A549 (cell line): ENCODE measurements at regions not wholly inside any gene's neighbourhood (a gene's known extent, or its start where the extent isn't known, plus 50 kb on each side); places are given as distances from the start of the nearest gene placed in this dataset.

ENCODE experiments used
- ATAC-seq, 2 experiments: fragments of 200-7000 bp in 1 of 2; fragments of >200 bp in 1 of 2; cut with Nextera tagmentation in 1 of 2; cut with Tn5 transposase in 1 of 2; 3 replicates each; pipeline versions ENCODE4 v1.8.0 to v1.9.1; 2018 to 2020; ENCODE audit warnings: mild to moderate bottlenecking in 1 of 2, moderate library complexity in 1 of 2
- CTCF ChIA-PET: fragments of 300-600 bp; sonication (Branson Sonifier 250); formaldehyde crosslinking; extraction: SDS; loops from one replicate; lab custom pipeline; 2021; ENCODE audit warnings: antibody characterized with exemption, inconsistent platforms; lab: Yijun Ruan, JAX
- POLR2A ChIA-PET: fragments of 350-600 bp; formaldehyde crosslinking; extraction: SDS; loops from one replicate; lab custom pipeline; 2021; ENCODE audit warnings: antibody characterized with exemption, inconsistent platforms; lab: Yijun Ruan, JAX
- DNase-seq, 2 experiments: peaks; one replicate each; pipeline versions ENCODE4 v3.0.0 to v3.0.0-alpha.2; 2011 to 2016; ENCODE audit warnings: low read depth in 1 of 2, low spot score in 1 of 2
- FAIRE-seq: peaks from 2 replicates; lab custom pipeline; 2011; peaks lifted over from hg19 to GRCh38; lab: Jason Lieb, UNC
- H3K27ac ChIP-seq, 2 experiments: fragments of >200 bp; sonication (Bioruptor Twin); formaldehyde crosslinking; 3 replicates each; pipeline ENCODE4 v1.5.1; 2016 to 2017
- H3K4me1 ChIP-seq: fragments of >200 bp; sonication (Bioruptor Twin); formaldehyde crosslinking; 3 replicates; pipeline ENCODE4 v1.6.1; 2016
- H3K4me2 ChIP-seq: fragments of >200 bp; sonication (Bioruptor Twin); formaldehyde crosslinking; 3 replicates; pipeline ENCODE4 v1.6.1; 2016
- H3K4me3 ChIP-seq: fragments of >200 bp; sonication (Bioruptor Twin); formaldehyde crosslinking; 3 replicates; pipeline ENCODE4 v1.5.1; 2016
- H3K9me3 ChIP-seq: fragments of >200 bp; sonication (Bioruptor Twin); formaldehyde crosslinking; 3 replicates; pipeline ENCODE4 v1.6.1; 2016
- CHD2 ChIP-seq: fragments of 150-350 bp; IDR thresholded peaks from 2 replicates; pipeline ENCODE4 v1.6.1; 2014; ENCODE audit warnings: low read length; ENCODE audit not compliant: partially characterized antibody
- ELK1 ChIP-seq: fragments of 150-350 bp; IDR thresholded peaks from 2 replicates; pipeline ENCODE4 v1.6.1; 2014; ENCODE audit warnings: low read depth, mild to moderate bottlenecking, low read length
- EP300 ChIP-seq, 2 experiments: fragments of >200 bp; sonication (Bioruptor Twin); formaldehyde crosslinking; IDR thresholded peaks; 2 replicates in 1 of 2; 3 replicates in 1 of 2; pipeline ENCODE4 v1.6.1; 2016 to 2017
- FOSB ChIP-seq: fragments of 250-450 bp; sonication (Bioruptor Pico); IDR thresholded peaks from 2 replicates; pipeline ENCODE4 v1.5.0; 2020; ENCODE audit warnings: mild to moderate bottlenecking, moderate library complexity
- HOXA7 ChIP-seq: fragments of 250-450 bp; sonication (Bioruptor Pico); IDR thresholded peaks from 2 replicates; pipeline ENCODE4 v1.5.0; 2020; ENCODE audit warnings: mild to moderate bottlenecking, moderate library complexity
- JUN ChIP-seq, 2 experiments: fragments of >200 bp; sonication (Bioruptor Twin); formaldehyde crosslinking; IDR thresholded peaks; 2 replicates in 1 of 2; 3 replicates in 1 of 2; pipeline ENCODE4 v1.6.1; 2016 to 2017
- JUNB ChIP-seq: fragments of >200 bp; sonication (Bioruptor Twin); formaldehyde crosslinking; IDR thresholded peaks from 2 replicates; pipeline ENCODE4 v1.6.1; 2016
- MAX ChIP-seq: IDR thresholded peaks from 2 replicates; pipeline ENCODE4 v1.6.1; 2012
- NR3C1 ChIP-seq: fragments of >200 bp; sonication (Bioruptor Twin); formaldehyde crosslinking; IDR thresholded peaks from 3 replicates; pipeline ENCODE4 v1.6.1; 2017
- PHF8 ChIP-seq: fragments of 200-600 bp; sonication (generic); IDR thresholded peaks from 2 replicates; pipeline ENCODE4 v1.6.1; 2016; ENCODE audit warnings: low read depth, mild to moderate bottlenecking, antibody characterized with exemption, moderate library complexity, borderline replicate concordance
- RARB ChIP-seq: fragments of 250-450 bp; sonication (Bioruptor Pico); IDR thresholded peaks from 2 replicates; pipeline ENCODE4 v1.8.0; 2021; ENCODE audit warnings: mild to moderate bottlenecking, moderate library complexity
- RCOR1 ChIP-seq: fragments of 150-350 bp; IDR thresholded peaks from 2 replicates; pipeline ENCODE4 v1.6.1; 2014; ENCODE audit warnings: antibody characterized with exemption, low read length, low read depth
- RFX5 ChIP-seq: fragments of 450-650 bp; IDR thresholded peaks from 2 replicates; pipeline ENCODE4 v1.7.1; 2014; ENCODE audit warnings: antibody characterized with exemption, mild to moderate bottlenecking, moderate library complexity
- RNF2 ChIP-seq: fragments of 200-600 bp; sonication (generic); IDR thresholded peaks from 2 replicates; pipeline ENCODE4 v1.6.1; 2016; ENCODE audit warnings: low read depth, mild to moderate bottlenecking, antibody characterized with exemption, moderate library complexity, borderline replicate concordance
- SMC3 ChIP-seq: fragments of >200 bp; sonication (Bioruptor Twin); formaldehyde crosslinking; IDR thresholded peaks from 3 replicates; pipeline ENCODE4 v1.6.1; 2018; ENCODE audit warnings: inconsistent platforms
- USF2 ChIP-seq: fragments of 450-650 bp; IDR thresholded peaks from 2 replicates; pipeline ENCODE4 v1.6.1; 2014; ENCODE audit warnings: antibody characterized with exemption
- ZSCAN20 ChIP-seq: fragments of 250-450 bp; sonication (Bioruptor Pico); IDR thresholded peaks from 2 replicates; pipeline ENCODE4 v1.8.0; 2022; ENCODE audit warnings: mild to moderate bottlenecking, moderate library complexity
- WGBS: methylation state at CpG from one replicate; pipeline ENCODE4 v1.1.6; 2017; ENCODE audit errors: missing lambda C conversion rate; 5-methylcytosine and 5-hydroxymethylcytosine counted together
- TF ChIP-seq, protein P1 (sequence below): fragments of >200 bp; sonication (Bioruptor Twin); formaldehyde crosslinking; IDR thresholded peaks from 3 replicates; pipeline ENCODE4 v1.5.1; 2016
- TF ChIP-seq, protein P2 (sequence below): IDR thresholded peaks from 2 replicates; pipeline ENCODE4 v1.6.1; 2012
- TF ChIP-seq, protein P3 (sequence below): fragments of >200 bp; sonication (Bioruptor Twin); formaldehyde crosslinking; IDR thresholded peaks from 3 replicates; pipeline ENCODE4 v1.6.1; 2016
- TF ChIP-seq, protein P4 (sequence below): IDR thresholded peaks from 2 replicates; pipeline ENCODE4 v1.6.1; 2012; ENCODE audit warnings: low read depth, borderline replicate concordance

GRCh38 chr13:56923626-56924140, 217.0 kb upstream of the PRR20A start (continued):
- TF ChIP-seq, protein P1, sequence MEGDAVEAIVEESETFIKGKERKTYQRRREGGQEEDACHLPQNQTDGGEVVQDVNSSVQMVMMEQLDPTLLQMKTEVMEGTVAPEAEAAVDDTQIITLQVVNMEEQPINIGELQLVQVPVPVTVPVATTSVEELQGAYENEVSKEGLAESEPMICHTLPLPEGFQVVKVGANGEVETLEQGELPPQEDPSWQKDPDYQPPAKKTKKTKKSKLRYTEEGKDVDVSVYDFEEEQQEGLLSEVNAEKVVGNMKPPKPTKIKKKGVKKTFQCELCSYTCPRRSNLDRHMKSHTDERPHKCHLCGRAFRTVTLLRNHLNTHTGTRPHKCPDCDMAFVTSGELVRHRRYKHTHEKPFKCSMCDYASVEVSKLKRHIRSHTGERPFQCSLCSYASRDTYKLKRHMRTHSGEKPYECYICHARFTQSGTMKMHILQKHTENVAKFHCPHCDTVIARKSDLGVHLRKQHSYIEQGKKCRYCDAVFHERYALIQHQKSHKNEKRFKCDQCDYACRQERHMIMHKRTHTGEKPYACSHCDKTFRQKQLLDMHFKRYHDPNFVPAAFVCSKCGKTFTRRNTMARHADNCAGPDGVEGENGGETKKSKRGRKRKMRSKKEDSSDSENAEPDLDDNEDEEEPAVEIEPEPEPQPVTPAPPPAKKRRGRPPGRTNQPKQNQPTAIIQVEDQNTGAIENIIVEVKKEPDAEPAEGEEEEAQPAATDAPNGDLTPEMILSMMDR: no peak
- TF ChIP-seq, protein P2, sequence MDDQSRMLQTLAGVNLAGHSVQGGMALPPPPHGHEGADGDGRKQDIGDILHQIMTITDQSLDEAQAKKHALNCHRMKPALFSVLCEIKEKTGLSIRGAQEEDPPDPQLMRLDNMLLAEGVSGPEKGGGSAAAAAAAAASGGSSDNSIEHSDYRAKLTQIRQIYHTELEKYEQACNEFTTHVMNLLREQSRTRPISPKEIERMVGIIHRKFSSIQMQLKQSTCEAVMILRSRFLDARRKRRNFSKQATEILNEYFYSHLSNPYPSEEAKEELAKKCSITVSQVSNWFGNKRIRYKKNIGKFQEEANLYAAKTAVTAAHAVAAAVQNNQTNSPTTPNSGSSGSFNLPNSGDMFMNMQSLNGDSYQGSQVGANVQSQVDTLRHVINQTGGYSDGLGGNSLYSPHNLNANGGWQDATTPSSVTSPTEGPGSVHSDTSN: no peak
- no peak for TF ChIP-seq RNF2
- TF ChIP-seq FOSB (CRISPR knock-in tag): no peak
- no peak for TF ChIP-seq EP300 (IDR thresholded peaks at IDR 0.05)

DNA sequence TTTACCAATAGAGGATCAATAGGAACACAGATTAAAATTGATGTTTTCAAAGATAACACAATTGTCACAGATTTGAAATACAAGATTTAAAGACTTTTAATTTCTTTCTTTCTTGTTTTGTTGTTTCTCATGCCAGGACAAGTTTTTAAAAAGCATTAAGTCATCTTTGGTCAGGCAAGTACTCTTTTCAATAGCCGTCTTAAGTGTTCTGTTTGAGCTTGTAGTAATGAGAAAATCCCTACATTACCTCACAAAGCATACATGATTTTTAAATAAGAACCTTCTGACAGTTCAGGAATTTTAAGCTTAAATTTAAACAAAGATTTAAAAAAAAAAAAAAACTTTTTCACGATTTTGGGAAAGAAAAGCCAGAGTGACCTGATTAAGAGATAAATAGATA, 216.3 kb upstream of the PRR20A start:
- H3K9me3 ChIP-seq: no peaks in the 10 kb centered on the region
- TF ChIP-seq, protein P3, sequence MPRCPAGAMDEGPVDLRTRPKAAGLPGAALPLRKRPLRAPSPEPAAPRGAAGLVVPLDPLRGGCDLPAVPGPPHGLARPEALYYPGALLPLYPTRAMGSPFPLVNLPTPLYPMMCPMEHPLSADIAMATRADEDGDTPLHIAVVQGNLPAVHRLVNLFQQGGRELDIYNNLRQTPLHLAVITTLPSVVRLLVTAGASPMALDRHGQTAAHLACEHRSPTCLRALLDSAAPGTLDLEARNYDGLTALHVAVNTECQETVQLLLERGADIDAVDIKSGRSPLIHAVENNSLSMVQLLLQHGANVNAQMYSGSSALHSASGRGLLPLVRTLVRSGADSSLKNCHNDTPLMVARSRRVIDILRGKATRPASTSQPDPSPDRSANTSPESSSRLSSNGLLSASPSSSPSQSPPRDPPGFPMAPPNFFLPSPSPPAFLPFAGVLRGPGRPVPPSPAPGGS: no peak
- TF ChIP-seq ZSCAN20 (CRISPR knock-in tag) (no peak), ELK1 (no peak), RCOR1 (no peak), RFX5 (no peak), PHF8 (no peak), HOXA7 (no peak), USF2 (no peak)
- TF ChIP-seq, all 56 proteins: peak for 0
- Histone ChIP-seq H3K4me2 (no peak overlapping the region), H3K4me3 (no peak overlapping the region), H3K4me1 (no peaks in the 10 kb centered on the region), H3K27ac (no peak overlapping the region)
- FAIRE-seq (no peak), ATAC-seq (no peak), DNase-seq (no peak)
- ChIA-PET CTCF (no interaction called here), POLR2A (no interaction called here)
- 4% methylated on average over 2 of the region's 2 CpGs for WGBS

DNA sequence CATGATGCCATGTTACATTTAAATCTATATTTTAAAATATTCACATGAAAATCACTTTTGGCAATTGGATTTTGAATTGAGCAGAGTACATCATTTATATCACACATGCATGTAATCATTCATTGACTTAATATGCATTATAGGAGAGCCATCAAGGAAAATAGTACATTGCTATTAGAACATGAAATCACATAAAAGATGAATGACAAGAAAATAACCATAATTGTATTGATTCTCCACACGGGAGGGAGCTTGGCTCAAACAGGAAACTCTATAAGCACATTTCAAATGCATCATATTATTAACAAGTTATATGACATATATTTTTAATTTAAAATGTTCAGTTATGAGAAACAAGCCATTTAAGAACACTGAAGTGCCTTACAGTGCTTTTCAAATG, 208.6 kb upstream of the PRR20A start:
- ATAC-seq: no peak
- WGBS: 0% methylated on average over 1 of the region's 1 CpG

DNA sequence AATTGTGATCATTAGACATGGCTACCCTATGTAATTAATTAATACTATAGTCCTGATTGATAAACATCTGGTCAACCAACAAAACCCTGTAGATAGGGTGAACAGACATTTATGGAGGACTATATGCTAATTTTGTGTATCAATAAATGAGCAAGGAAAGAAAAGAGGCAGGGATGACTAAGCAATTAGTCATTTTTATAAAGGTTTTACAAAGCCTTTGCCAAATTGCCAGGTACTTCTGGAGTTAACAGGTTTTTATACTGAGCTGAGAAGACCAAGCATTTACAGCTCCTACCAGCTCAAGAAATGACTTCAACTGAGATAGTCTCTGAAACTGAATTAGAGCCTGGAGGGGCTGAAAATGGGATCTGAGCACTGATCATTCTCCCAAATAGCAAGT, 186.8 kb upstream of the PRR20A start:
- no peak overlapping the region for H3K27ac ChIP-seq
- H3K4me2 ChIP-seq: no peak overlapping the region
- no peak for FAIRE-seq
- TF ChIP-seq JUNB: no peak
- TF ChIP-seq PHF8: no peak
- no peak for TF ChIP-seq SMC3
- no peak for TF ChIP-seq RFX5
- TF ChIP-seq, protein P4, sequence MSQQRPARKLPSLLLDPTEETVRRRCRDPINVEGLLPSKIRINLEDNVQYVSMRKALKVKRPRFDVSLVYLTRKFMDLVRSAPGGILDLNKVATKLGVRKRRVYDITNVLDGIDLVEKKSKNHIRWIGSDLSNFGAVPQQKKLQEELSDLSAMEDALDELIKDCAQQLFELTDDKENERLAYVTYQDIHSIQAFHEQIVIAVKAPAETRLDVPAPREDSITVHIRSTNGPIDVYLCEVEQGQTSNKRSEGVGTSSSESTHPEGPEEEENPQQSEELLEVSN: no peak
- TF ChIP-seq RARB (CRISPR knock-in tag): no peak
- TF ChIP-seq, protein P1: no peak
- TF ChIP-seq RNF2: no peak
- no peak for TF ChIP-seq EP300 (IDR thresholded peaks at IDR 0.05)
- TF ChIP-seq MAX: no peak
- TF ChIP-seq ZSCAN20 (CRISPR knock-in tag): no peak
- no peak for TF ChIP-seq NR3C1
- TF ChIP-seq, all 56 proteins: peak for 0
- DNase-seq (no peak), ATAC-seq (no peak)
- ChIA-PET CTCF (no interaction called here), POLR2A (no interaction called here)
- no peaks in the 10 kb centered on the region for H3K4me1 ChIP-seq
- no peaks in the 10 kb centered on the region for H3K9me3 ChIP-seq
- H3K4me3 ChIP-seq: no peak overlapping the region

More for the DNA sequence above, 208.6 kb upstream of the PRR20A start:
- CTCF ChIA-PET: no interaction called here
- POLR2A ChIA-PET: no interaction called here
- Histone ChIP-seq H3K4me1 (no peaks in the 10 kb centered on the region), H3K27ac (no peak overlapping the region), H3K4me2 (no peak overlapping the region), H3K4me3 (no peak overlapping the region), H3K9me3 (no peaks in the 10 kb centered on the region)
- TF ChIP-seq JUN (IDR thresholded peaks at IDR 0.05): no peak
- no peak for TF ChIP-seq CHD2
- FAIRE-seq (no peak), DNase-seq (no peak)
